ENCODE measurements at regions not wholly inside any gene's neighbourhood (a gene's known extent, or its start where the extent isn't known, plus 50 kb on each side); places are given as distances from the start of the nearest gene placed in this dataset.

DNA sequence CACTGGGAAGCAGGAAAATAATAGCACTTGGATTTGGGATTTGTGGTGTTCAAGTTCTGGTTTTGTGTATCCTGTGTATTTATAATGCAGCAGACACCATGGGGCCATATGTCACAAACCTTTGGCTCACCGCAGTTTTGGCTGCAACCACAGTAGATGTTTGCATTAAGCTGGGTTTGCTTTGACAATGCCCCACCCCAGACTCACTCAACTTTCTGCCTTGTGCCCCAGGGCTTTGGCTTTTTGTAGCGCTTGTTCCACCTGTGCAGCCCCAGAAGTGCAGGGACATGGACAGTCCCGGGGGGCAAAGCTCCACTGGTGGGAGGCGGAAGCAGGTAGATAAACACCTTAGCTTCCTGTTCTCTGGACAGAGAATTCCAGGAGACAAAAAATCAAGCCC, 446.9 kb downstream of the MED13L start:
- H3K4me3 ChIP-seq (ENCODE audit: low read depth, poor library complexity, severe bottlenecking) = no peak overlapping the region
- TF ChIP-seq POLR2A (IDR thresholded peaks at IDR 0.05) (no peak), CTCF (IDR thresholded peaks at IDR 0.05) (no peak)
- intact Hi-C loops (cut with DNase I; ENCODE audit: low total_unique reads) = no loop called here
- WGBS, 2 donors = 70 to 75% methylated on average over 4 of the region's 4 CpGs
- no peak for DNase-seq (ENCODE audit: low spot score in 2 of 2)

- TF ChIP-seq POLR2A (IDR thresholded peaks at IDR 0.05) (no peak), CTCF (IDR thresholded peaks at IDR 0.05) (no peak)
- intact Hi-C loops (cut with DNase I; ENCODE audit: low total_unique reads) = no loop called here
- no peak for DNase-seq (ENCODE audit: low spot score in 2 of 2)
- no peak overlapping the region for H3K4me3 ChIP-seq (ENCODE audit: low read depth, poor library complexity, severe bottlenecking)
- WGBS, 2 donors = 84 to 87% methylated on average over 3 of the region's 3 CpGs
Observed at GRCh38 chr12:115830070-115830469, 447.4 kb downstream of the MED13L start.

DNA sequence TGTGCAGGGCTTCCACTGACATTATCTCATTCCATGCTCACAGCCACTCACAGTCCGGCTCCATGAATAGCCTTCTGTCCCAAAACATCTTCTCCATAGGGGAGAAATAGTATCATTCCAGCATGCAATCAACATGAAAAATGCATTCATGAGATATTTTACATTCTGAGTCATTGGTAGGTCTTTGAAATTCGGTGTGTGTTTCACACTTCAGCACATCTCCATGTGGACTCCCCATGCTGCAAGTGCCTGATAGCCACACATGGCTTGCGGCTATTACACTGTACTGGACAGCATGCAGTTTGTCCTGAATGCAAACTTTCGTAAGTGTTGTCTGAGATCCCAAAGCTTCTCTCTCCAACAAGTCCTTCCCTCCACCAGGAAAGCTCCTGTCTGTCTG, 449.3 kb downstream of the MED13L start:
- WGBS, 2 donors = 78 to 79% methylated on average over 4 of the region's 4 CpGs
- no peak for TF ChIP-seq CTCF (IDR thresholded peaks at IDR 0.05)
- no peak for TF ChIP-seq POLR2A (IDR thresholded peaks at IDR 0.05)
- DNase-seq (ENCODE audit: low spot score in 2 of 2) = no peak
- intact Hi-C loops (cut with DNase I; ENCODE audit: low total_unique reads) = no loop called here
- H3K4me3 ChIP-seq (ENCODE audit: low read depth, poor library complexity, severe bottlenecking) = no peak overlapping the region

GRCh38 chr12:115824936-115825602, 452.4 kb downstream of the MED13L start:
- no peak overlapping the region for H3K4me3 ChIP-seq (ENCODE audit: low read depth, poor library complexity, severe bottlenecking)
- TF ChIP-seq POLR2A (IDR thresholded peaks at IDR 0.05) (no peak), CTCF (IDR thresholded peaks at IDR 0.05) (no peak)
- WGBS, 2 donors = 82 to 91% methylated on average over 4 of the region's 4 CpGs
- no peak for DNase-seq (ENCODE audit: low spot score in 2 of 2)
- intact Hi-C loops (cut with DNase I; ENCODE audit: low total_unique reads) = no loop called here

DNA sequence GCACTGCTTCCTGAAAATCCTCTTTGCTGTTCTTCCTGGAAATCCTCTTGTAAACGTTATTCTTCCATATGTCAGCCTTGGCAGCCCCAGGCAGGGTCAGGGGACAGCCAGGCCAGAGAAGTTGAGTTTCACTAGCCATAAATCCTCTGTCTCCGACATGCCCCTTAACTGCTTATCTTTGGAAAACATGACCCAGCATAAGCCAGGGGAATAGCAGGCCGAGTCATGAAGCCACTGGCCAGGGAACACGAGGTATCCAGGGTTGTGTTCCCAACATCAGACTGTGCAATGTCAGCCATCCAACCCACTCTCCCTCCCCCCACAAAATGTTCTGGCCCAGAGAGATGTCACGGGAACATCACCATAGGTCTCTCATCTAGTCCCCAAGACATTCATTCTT, 453.9 kb downstream of the MED13L start:
- H3K4me3 ChIP-seq (ENCODE audit: low read depth, poor library complexity, severe bottlenecking) = no peak overlapping the region
- no peak for DNase-seq (ENCODE audit: low spot score in 2 of 2)
- 26 to 31% methylated on average over 5 of the region's 5 CpGs for WGBS, 2 donors
- TF ChIP-seq POLR2A (IDR thresholded peaks at IDR 0.05) (no peak), CTCF (IDR thresholded peaks at IDR 0.05) (no peak)
- intact Hi-C loops (cut with DNase I; ENCODE audit: low total_unique reads) = no loop called here

- TF ChIP-seq CTCF (IDR thresholded peaks at IDR 0.05) = no peak
- TF ChIP-seq POLR2A (IDR thresholded peaks at IDR 0.05) = no peak
- WGBS, 2 donors = 29 to 40% methylated on average over 3 of the region's 3 CpGs
- DNase-seq (ENCODE audit: low spot score in 2 of 2) = no peak
- intact Hi-C loops (cut with DNase I; ENCODE audit: low total_unique reads) = no loop called here
- no peak overlapping the region for H3K4me3 ChIP-seq (ENCODE audit: low read depth, poor library complexity, severe bottlenecking)
Observed at GRCh38 chr12:115820656-115821055, 456.8 kb downstream of the MED13L start.

Data from lower leg skin (tissue), 4 donors.